ENCODE measurements at regions not wholly inside any gene's neighbourhood (a gene's known extent, or its start where the extent isn't known, plus 50 kb on each side); places are given as distances from the start of the nearest gene placed in this dataset.

GRCh38 chr15:58273104-58273503, 134.9 kb downstream of the AQP9 start:
- no peak for DNase-seq

GRCh38 chr15:58274885-58275284, 136.7 kb downstream of the AQP9 start:
- DNase-seq, result no peak

- DNase-seq, result no peak
Measured at GRCh38 chr15:58275785-58276184, 137.6 kb downstream of the AQP9 start.

GRCh38 chr15:58276924-58277323, 138.7 kb downstream of the AQP9 start:
- no peak for DNase-seq

- no peak for DNase-seq
Measured at GRCh38 chr15:58277333-58277732, 139.2 kb downstream of the AQP9 start.

GRCh38 chr15:58279106-58279505, 140.9 kb downstream of the AQP9 start:
- DNase-seq, result no peak

GRCh38 chr15:58279654-58280053, 141.5 kb downstream of the AQP9 start:
- DNase-seq, result no peak

GRCh38 chr15:58282060-58282708, 144.0 kb downstream of the AQP9 start:
- DNase-seq, result no peak

GRCh38 chr15:58283302-58283701, 145.1 kb downstream of the AQP9 start:
- DNase-seq, result no peak

- DNase-seq, result no peak
Measured at GRCh38 chr15:58284293-58284692, 146.1 kb downstream of the AQP9 start.

- DNase-seq, result no peak
Measured at GRCh38 chr15:58285212-58285920, 146.4 kb upstream of the LIPC start.

- no peak for DNase-seq
Measured at GRCh38 chr15:58285921-58286278, 145.9 kb upstream of the LIPC start.

- no peak for DNase-seq
Measured at GRCh38 chr15:58286523-58286922, 145.3 kb upstream of the LIPC start.

GRCh38 chr15:58287891-58288290, 143.9 kb upstream of the LIPC start:
- no peak for DNase-seq

- DNase-seq, result no peak
Measured at GRCh38 chr15:58288592-58288991, 143.2 kb upstream of the LIPC start.

- no peak for DNase-seq
Measured at GRCh38 chr15:58291848-58292247, 139.9 kb upstream of the LIPC start.

- DNase-seq, result no peak
Measured at GRCh38 chr15:58292751-58293175, 139.0 kb upstream of the LIPC start.

- DNase-seq, result no peak
Measured at GRCh38 chr15:58293622-58294550, 137.9 kb upstream of the LIPC start.

- no peak for DNase-seq
Measured at GRCh38 chr15:58294681-58295254, 137.0 kb upstream of the LIPC start.

- DNase-seq, result no peak
Measured at GRCh38 chr15:58295637-58296215, 136.1 kb upstream of the LIPC start.

- DNase-seq, result no peak
Measured at GRCh38 chr15:58296276-58296675, 135.5 kb upstream of the LIPC start.

GRCh38 chr15:58297639-58298038, 134.2 kb upstream of the LIPC start:
- DNase-seq, result no peak

All from activated CD4-positive, alpha-beta T cell treated with anti-CD3 and anti-CD28 coated beads for 1 hour (primary cell).